Fibroblast of skin of scalp (primary cell): ENCODE measurements at regions not wholly inside any gene's neighbourhood (a gene's known extent, or its start where the extent isn't known, plus 50 kb on each side); places are given as distances from the start of the nearest gene placed in this dataset.
"Not testable (repeated sequence)": the region's sequence is repeated elsewhere in the genome, so short reads cannot be mapped to it uniquely, and the experiment has no call there.

Experiments used
- DNase-seq: peaks from one replicate; pipeline ENCODE4 v3.0.0-alpha.2; 2013

GRCh38 chr1:186775881-186776560 lies 52.7 kb upstream of the PLA2G4A start:
- no peak for DNase-seq

GRCh38 chr1:186775036-186775435 lies 53.7 kb upstream of the PLA2G4A start:
- DNase-seq, result no peak

- DNase-seq, result no peak
Measured at GRCh38 chr1:186772228-186772627, 56.5 kb upstream of the PLA2G4A start.

GRCh38 chr1:186770421-186770820 lies 58.3 kb upstream of the PLA2G4A start:
- no peak for DNase-seq

GRCh38 chr1:186768906-186769305 lies 59.8 kb upstream of the PLA2G4A start:
- no peak for DNase-seq

GRCh38 chr1:186765446-186765845 lies 63.3 kb upstream of the PLA2G4A start:
- DNase-seq, result no peak

GRCh38 chr1:186763107-186763506 lies 65.6 kb upstream of the PLA2G4A start:
- peak; percentile 65 for DNase-seq

GRCh38 chr1:186762653-186763052 lies 66.1 kb upstream of the PLA2G4A start:
- DNase-seq, result no peak

- DNase-seq, result no peak
Measured at GRCh38 chr1:186761358-186761757, 67.4 kb upstream of the PLA2G4A start.

GRCh38 chr1:186760446-186760845 lies 68.3 kb upstream of the PLA2G4A start:
- no peak for DNase-seq

GRCh38 chr1:186758896-186759606 lies 69.7 kb upstream of the PLA2G4A start:
- DNase-seq, result not testable (repeated sequence)

GRCh38 chr1:186757851-186758250 lies 70.9 kb upstream of the PLA2G4A start:
- DNase-seq, result no peak

GRCh38 chr1:186754542-186755145 lies 74.1 kb upstream of the PLA2G4A start:
- DNase-seq, result no peak

- DNase-seq, result no peak
Measured at GRCh38 chr1:186753241-186753640, 73.0 kb upstream of the PTGS2 start.

- peak; percentile 65 for DNase-seq
Measured at GRCh38 chr1:186750257-186750656, 70.0 kb upstream of the PTGS2 start.

- no peak for DNase-seq
Measured at GRCh38 chr1:186749820-186750219, 69.6 kb upstream of the PTGS2 start.

- no peak for DNase-seq
Measured at GRCh38 chr1:186747661-186748060, 67.4 kb upstream of the PTGS2 start.

GRCh38 chr1:186745531-186746146 lies 65.4 kb upstream of the PTGS2 start:
- no peak for DNase-seq

- no peak for DNase-seq
Measured at GRCh38 chr1:186741640-186742039, 61.4 kb upstream of the PTGS2 start.

- no peak for DNase-seq
Measured at GRCh38 chr1:186740324-186740723, 60.1 kb upstream of the PTGS2 start.

- DNase-seq, result no peak
Measured at GRCh38 chr1:186739515-186739914, 59.3 kb upstream of the PTGS2 start.

GRCh38 chr1:186738926-186739325 lies 58.7 kb upstream of the PTGS2 start:
- DNase-seq, result no peak

- no peak for DNase-seq
Measured at GRCh38 chr1:186736971-186737685, 56.9 kb upstream of the PTGS2 start.
